GM21423 (cell line): ENCODE measurements at regions not wholly inside any gene's neighbourhood (a gene's known extent, or its start where the extent isn't known, plus 50 kb on each side); places are given as distances from the start of the nearest gene placed in this dataset.
"Not testable (repeated sequence)": the region's sequence is repeated elsewhere in the genome, so short reads cannot be mapped to it uniquely, and the experiment has no call there.

ENCODE experiments used
- ATAC-seq: cut with Tn5 transposase; IDR thresholded peaks from one replicate; pipeline ENCODE4 v1.9.1; 2021; ENCODE audit warnings: mild to moderate bottlenecking, moderate library complexity; ENCODE audit not compliant: unreplicated experiment

- ATAC-seq, result no peak
Measured at GRCh38 chr20:40848526-40848925, 159.5 kb upstream of the MAFB start.

GRCh38 chr20:40849456-40849855, 160.4 kb upstream of the MAFB start:
- ATAC-seq, result no peak

- ATAC-seq, result no peak
Measured at GRCh38 chr20:40851051-40851450, 162.0 kb upstream of the MAFB start.

GRCh38 chr20:40855269-40855668, 166.2 kb upstream of the MAFB start:
- ATAC-seq, result no peak

- ATAC-seq, result no peak
Measured at GRCh38 chr20:40856653-40857052, 167.6 kb upstream of the MAFB start.

- ATAC-seq, result no peak
Measured at GRCh38 chr20:40860487-40860902, 168.1 kb upstream of the TOP1 start.

- no peak for ATAC-seq
Measured at GRCh38 chr20:40861427-40862008, 167.1 kb upstream of the TOP1 start.

- no peak for ATAC-seq
Measured at GRCh38 chr20:40863355-40863919, 165.2 kb upstream of the TOP1 start.

- no peak for ATAC-seq
Measured at GRCh38 chr20:40864470-40864869, 164.2 kb upstream of the TOP1 start.

- ATAC-seq, result no peak
Measured at GRCh38 chr20:40865095-40865494, 163.5 kb upstream of the TOP1 start.

GRCh38 chr20:40866056-40866455, 162.6 kb upstream of the TOP1 start:
- no peak for ATAC-seq

- no peak for ATAC-seq
Measured at GRCh38 chr20:40868551-40869217, 159.9 kb upstream of the TOP1 start.

- no peak for ATAC-seq
Measured at GRCh38 chr20:40869218-40870147, 159.1 kb upstream of the TOP1 start.

- no peak for ATAC-seq
Measured at GRCh38 chr20:40875116-40876085, 153.2 kb upstream of the TOP1 start.

- ATAC-seq, result not testable (repeated sequence)
Measured at GRCh38 chr20:40878099-40878498, 150.5 kb upstream of the TOP1 start.

GRCh38 chr20:40880063-40880728, 148.4 kb upstream of the TOP1 start:
- no peak for ATAC-seq

- no peak for ATAC-seq
Measured at GRCh38 chr20:40880729-40881109, 147.9 kb upstream of the TOP1 start.

GRCh38 chr20:40882152-40882551, 146.5 kb upstream of the TOP1 start:
- ATAC-seq, result no peak

GRCh38 chr20:40883097-40883496, 145.5 kb upstream of the TOP1 start:
- no peak for ATAC-seq

GRCh38 chr20:40887105-40887504, 141.5 kb upstream of the TOP1 start:
- ATAC-seq, result no peak
